ENCODE measurements at regions not wholly inside any gene's neighbourhood (a gene's known extent, or its start where the extent isn't known, plus 50 kb on each side); places are given as distances from the start of the nearest gene placed in this dataset.

GRCh38 chr3:28900301-28900700 lies 380.6 kb upstream of the RBMS3 start:
- no peak for DNase-seq (ENCODE audit: low read depth in 2 of 2)

- peak in 1 of 2 experiments; percentile 16 for DNase-seq (ENCODE audit: low read depth in 2 of 2)
Observed at GRCh38 chr3:28901018-28901417, 379.9 kb upstream of the RBMS3 start.

GRCh38 chr3:28903171-28903601 lies 377.7 kb upstream of the RBMS3 start:
- no peak for DNase-seq (ENCODE audit: low read depth in 2 of 2)

GRCh38 chr3:28905798-28906197 lies 375.1 kb upstream of the RBMS3 start:
- no peak for DNase-seq (ENCODE audit: low read depth in 2 of 2)

- DNase-seq (ENCODE audit: low read depth in 2 of 2), result no peak
Observed at GRCh38 chr3:28906561-28907310, 374.1 kb upstream of the RBMS3 start.

- DNase-seq (ENCODE audit: low read depth in 2 of 2), result no peak
Observed at GRCh38 chr3:28907616-28908015, 373.3 kb upstream of the RBMS3 start.

- no peak for DNase-seq (ENCODE audit: low read depth in 2 of 2)
Observed at GRCh38 chr3:28912120-28912885, 368.6 kb upstream of the RBMS3 start.

- DNase-seq (ENCODE audit: low read depth in 2 of 2), result peak in 1 of 2 experiments; percentile 19
Observed at GRCh38 chr3:28915741-28916500, 364.9 kb upstream of the RBMS3 start.

GRCh38 chr3:28916713-28917499 lies 364.0 kb upstream of the RBMS3 start:
- DNase-seq (ENCODE audit: low read depth in 2 of 2), result peak in 1 of 2 experiments; percentile 34

- DNase-seq (ENCODE audit: low read depth in 2 of 2), result no peak
Observed at GRCh38 chr3:28917895-28918475, 362.9 kb upstream of the RBMS3 start.

- DNase-seq (ENCODE audit: low read depth in 2 of 2), result no peak
Observed at GRCh38 chr3:28922376-28922775, 358.5 kb upstream of the RBMS3 start.

GRCh38 chr3:28923994-28924393 lies 356.9 kb upstream of the RBMS3 start:
- no peak for DNase-seq (ENCODE audit: low read depth in 2 of 2)

GRCh38 chr3:28924744-28925360 lies 356.0 kb upstream of the RBMS3 start:
- DNase-seq (ENCODE audit: low read depth in 2 of 2), result no peak

- DNase-seq (ENCODE audit: low read depth in 2 of 2), result no peak
Observed at GRCh38 chr3:28933337-28933736, 347.5 kb upstream of the RBMS3 start.

- no peak for DNase-seq (ENCODE audit: low read depth in 2 of 2)
Observed at GRCh38 chr3:28934126-28934813, 346.6 kb upstream of the RBMS3 start.

- DNase-seq (ENCODE audit: low read depth in 2 of 2), result no peak
Observed at GRCh38 chr3:28935146-28935545, 345.7 kb upstream of the RBMS3 start.

- no peak for DNase-seq (ENCODE audit: low read depth in 2 of 2)
Observed at GRCh38 chr3:28936154-28936553, 344.7 kb upstream of the RBMS3 start.

- DNase-seq (ENCODE audit: low read depth in 2 of 2), result peak; percentile 49 to 57
Observed at GRCh38 chr3:28940530-28940929, 340.3 kb upstream of the RBMS3 start.

GRCh38 chr3:28940994-28941393 lies 339.9 kb upstream of the RBMS3 start:
- DNase-seq (ENCODE audit: low read depth in 2 of 2), result no peak

GRCh38 chr3:28947061-28947460 lies 333.8 kb upstream of the RBMS3 start:
- no peak for DNase-seq (ENCODE audit: low read depth in 2 of 2)
